Spleen (tissue), 7 donors: ENCODE measurements at regions not wholly inside any gene's neighbourhood (a gene's known extent, or its start where the extent isn't known, plus 50 kb on each side); places are given as distances from the start of the nearest gene placed in this dataset.

ENCODE experiments used
- POLR2A ChIP-seq, 3 donors: fragments of 450-650 bp; IDR thresholded peaks; one replicate each; pipeline ENCODE4 v1.5.1; 2017; ENCODE audit warnings: antibody characterized with exemption in 3 of 3, mild to moderate bottlenecking in 1 of 3
- POLR2AphosphoS5 ChIP-seq, 3 donors: sonication (generic); formaldehyde crosslinking; IDR thresholded peaks; one replicate each; pipeline ENCODE4 v1.5.1; 2017; ENCODE audit warnings: antibody characterized with exemption in 3 of 3
- TF ChIP-seq, protein P1 (sequence below), 11 experiments: fragments of 200-600 bp in 7 of 11; fragments of 450-650 bp in 4 of 11; sonication (generic) in 4 of 11; IDR thresholded peaks in 8 of 11; conservative IDR thresholded peaks in 3 of 11; 1 replicate in 7 of 11; 2 replicates in 4 of 11; pipeline versions ENCODE4 v1.4.0 to v1.8.0; 2016 to 2021; ENCODE audit warnings: antibody characterized with exemption in 11 of 11, inconsistent platforms in 4 of 11, mild to moderate bottlenecking in 1 of 11
- donor health status: DM: no; HTN: no; CAD: no; lungs with moderate emphysema.
- donor health status: DM: no; HTN: no; CAD: no.
- donor health status: DM: no; HTN: no; CAD: no.

DNA sequence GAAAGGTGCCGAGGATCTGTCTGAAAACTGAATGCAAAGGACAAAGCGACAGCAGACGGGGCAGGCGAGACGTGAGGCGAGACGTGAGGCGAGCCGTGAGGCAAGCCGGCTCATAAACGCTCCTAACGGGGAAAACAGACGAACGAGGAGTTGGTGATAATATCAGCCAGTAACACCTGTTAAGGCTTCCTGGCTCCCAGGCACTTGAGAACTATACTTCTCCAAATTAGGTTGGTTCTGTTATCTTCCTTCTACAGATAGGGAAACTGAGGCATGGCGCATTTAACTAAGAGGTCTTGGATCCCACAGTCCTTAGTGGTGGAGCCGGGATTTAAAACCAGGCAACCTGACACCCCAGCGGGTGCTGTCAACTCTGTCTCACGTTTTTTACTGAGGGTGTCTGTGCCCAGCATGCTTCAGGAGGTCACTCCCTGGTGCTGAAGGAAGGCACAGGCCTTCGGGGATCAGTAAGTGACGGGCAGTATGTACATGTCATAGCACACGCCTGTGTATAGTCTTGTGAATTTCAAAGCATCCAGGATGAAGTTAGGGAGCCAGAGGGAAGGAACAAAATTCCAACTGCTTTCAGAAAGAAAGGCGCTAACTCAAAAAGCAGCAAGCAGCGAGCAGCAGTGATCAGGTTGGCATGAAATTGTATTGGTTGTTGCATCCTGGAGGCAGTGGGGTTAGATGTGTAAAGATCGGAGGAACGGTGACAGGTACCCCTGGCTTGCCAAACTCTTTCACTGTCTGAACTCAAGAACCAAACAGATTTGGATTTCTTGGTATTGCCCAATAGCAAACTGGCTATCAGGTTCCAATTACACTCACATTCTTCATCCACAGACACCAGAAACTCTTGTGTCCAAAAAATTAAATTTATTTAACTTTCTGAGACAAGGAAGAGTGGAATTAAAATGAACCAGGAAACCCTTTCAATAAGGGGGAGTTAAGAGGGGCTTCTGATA, 318.7 kb downstream of the THBS2 start:
- TF ChIP-seq, protein P1, sequence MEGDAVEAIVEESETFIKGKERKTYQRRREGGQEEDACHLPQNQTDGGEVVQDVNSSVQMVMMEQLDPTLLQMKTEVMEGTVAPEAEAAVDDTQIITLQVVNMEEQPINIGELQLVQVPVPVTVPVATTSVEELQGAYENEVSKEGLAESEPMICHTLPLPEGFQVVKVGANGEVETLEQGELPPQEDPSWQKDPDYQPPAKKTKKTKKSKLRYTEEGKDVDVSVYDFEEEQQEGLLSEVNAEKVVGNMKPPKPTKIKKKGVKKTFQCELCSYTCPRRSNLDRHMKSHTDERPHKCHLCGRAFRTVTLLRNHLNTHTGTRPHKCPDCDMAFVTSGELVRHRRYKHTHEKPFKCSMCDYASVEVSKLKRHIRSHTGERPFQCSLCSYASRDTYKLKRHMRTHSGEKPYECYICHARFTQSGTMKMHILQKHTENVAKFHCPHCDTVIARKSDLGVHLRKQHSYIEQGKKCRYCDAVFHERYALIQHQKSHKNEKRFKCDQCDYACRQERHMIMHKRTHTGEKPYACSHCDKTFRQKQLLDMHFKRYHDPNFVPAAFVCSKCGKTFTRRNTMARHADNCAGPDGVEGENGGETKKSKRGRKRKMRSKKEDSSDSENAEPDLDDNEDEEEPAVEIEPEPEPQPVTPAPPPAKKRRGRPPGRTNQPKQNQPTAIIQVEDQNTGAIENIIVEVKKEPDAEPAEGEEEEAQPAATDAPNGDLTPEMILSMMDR (IDR thresholded peaks at IDR 0.05 in 8 of 11, conservative IDR thresholded peaks at IDR 0.05 in 3 of 11): no peak
- TF ChIP-seq POLR2AphosphoS5 (IDR thresholded peaks at IDR 0.05) (no peak), POLR2A (IDR thresholded peaks at IDR 0.05) (no peak)
